Epithelial cell of esophagus (primary cell): ENCODE measurements at regions not wholly inside any gene's neighbourhood (a gene's known extent, or its start where the extent isn't known, plus 50 kb on each side); places are given as distances from the start of the nearest gene placed in this dataset.

Experiments
- DNase-seq: peaks from one replicate; pipeline ENCODE4 v3.0.0; 2010; ENCODE audit warnings: low read depth
- H3K4me3 ChIP-seq: 2 replicates; pipeline ENCODE4 v1.5.1; 2011; ENCODE audit warnings: mild to moderate bottlenecking, low read length, control low read depth
- TF ChIP-seq, protein P1 (sequence below): IDR thresholded peaks from 2 replicates; pipeline ENCODE4 v1.5.1; 2011; ENCODE audit warnings: low read depth, mild to moderate bottlenecking, low read length, control low read depth, inconsistent platforms; ENCODE audit not compliant: insufficient read depth; ENCODE audit errors: missing control alignments

DNA sequence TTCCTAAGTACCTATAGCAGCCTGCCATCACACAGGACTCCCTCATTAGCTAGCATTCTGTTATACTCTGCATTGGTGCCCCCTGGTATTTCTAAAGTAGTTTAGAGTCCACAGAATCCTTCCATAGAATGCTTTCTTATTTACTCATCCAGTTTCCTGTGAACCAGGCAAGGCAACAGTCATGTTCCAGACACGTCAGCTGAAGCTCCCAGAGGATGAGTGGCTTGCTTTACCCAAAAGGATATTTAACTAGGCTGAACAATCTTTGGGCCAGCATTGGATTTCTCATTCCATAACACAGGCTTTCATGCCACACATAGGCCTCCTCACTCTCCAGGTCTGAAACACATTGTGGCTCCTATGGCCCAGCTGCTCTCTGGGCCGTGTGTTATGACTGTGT lies 203.8 kb upstream of the MAP3K7 start:
- TF ChIP-seq, protein P1, sequence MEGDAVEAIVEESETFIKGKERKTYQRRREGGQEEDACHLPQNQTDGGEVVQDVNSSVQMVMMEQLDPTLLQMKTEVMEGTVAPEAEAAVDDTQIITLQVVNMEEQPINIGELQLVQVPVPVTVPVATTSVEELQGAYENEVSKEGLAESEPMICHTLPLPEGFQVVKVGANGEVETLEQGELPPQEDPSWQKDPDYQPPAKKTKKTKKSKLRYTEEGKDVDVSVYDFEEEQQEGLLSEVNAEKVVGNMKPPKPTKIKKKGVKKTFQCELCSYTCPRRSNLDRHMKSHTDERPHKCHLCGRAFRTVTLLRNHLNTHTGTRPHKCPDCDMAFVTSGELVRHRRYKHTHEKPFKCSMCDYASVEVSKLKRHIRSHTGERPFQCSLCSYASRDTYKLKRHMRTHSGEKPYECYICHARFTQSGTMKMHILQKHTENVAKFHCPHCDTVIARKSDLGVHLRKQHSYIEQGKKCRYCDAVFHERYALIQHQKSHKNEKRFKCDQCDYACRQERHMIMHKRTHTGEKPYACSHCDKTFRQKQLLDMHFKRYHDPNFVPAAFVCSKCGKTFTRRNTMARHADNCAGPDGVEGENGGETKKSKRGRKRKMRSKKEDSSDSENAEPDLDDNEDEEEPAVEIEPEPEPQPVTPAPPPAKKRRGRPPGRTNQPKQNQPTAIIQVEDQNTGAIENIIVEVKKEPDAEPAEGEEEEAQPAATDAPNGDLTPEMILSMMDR: no peak
- peak; percentile 83 for DNase-seq
- no peak overlapping the region for H3K4me3 ChIP-seq

DNA sequence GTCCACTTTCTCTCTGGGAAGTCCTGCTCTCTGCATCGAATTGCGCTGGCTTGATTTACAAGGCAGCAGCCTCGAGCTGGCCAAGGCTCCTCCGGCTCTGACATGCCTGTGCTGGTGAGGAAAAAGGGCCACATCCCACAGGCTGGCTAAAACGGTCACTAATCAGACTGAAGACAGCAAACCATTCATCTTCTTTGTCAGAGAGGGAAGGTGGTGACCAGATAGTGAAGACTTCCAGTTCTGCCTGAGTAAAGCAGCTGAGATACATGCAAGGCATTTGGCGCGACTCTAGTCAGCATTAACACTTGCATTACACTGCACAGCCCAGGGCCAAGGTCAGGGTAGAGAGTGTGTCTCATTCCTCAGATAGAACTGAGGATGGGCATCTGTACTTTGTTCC lies 203.2 kb upstream of the MAP3K7 start:
- peak; percentile 39 for DNase-seq
- TF ChIP-seq, protein P1: no peak
- H3K4me3 ChIP-seq: no peak overlapping the region

DNA sequence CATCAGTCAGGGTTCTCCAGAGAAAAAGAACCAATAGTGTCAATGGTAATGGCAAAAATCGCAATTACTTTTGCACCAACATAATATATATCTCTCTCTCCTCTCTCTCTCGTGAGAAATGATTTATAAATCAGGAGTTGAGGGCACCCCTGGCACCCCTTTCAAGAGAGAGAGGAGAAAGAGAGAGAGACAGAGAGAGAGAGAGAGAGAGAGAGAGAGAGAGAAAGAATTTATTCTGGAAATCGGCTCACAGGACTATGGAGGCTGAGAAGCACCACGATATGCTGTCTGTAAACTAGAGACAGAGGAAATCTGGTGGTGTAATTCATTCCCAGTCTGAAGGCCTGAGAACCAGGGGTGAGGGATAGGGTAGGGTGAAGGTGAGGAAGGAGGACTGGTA lies 201.9 kb upstream of the MAP3K7 start:
- TF ChIP-seq, protein P1: no peak
- no peak for DNase-seq
- H3K4me3 ChIP-seq: no peak overlapping the region

DNA sequence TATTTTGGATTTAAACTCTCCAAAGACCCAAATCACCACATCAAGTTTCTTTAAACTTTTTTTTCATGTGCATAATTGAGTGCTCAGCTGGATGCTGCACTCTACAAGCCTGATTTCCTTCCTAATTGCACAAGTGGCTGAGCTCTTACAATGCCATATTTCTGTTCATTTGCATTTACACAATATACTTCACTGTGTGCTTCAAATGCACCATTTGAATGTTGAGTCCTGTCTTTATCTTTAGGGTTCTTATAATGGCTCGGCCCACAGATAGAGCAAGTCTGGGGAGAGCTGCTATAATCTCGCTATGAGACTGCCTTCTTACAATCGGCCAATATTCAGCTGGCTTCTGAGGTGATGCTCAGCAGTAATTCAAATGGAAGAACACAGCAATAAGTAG lies 200.6 kb upstream of the MAP3K7 start:
- H3K4me3 ChIP-seq: no peak overlapping the region
- DNase-seq: no peak
- TF ChIP-seq, protein P1: no peak

DNA sequence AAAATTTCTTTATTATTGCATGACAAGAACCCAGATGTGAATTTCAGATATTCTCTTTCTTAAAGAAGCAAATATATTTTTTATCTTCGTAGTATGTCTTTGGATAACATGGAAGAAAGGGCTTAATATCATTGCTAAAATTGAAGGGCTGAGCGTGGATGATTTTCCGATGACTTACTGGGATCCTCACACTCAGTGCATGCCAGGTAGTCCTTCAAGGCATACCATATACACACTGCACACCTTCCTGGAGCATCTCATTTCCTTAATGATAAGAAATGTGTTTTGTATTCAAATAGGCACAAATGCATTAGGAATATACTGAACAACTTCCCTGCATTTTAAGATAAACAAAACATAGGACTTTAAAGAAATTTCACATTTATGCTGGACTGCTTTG lies 193.9 kb upstream of the MAP3K7 start:
- no peak overlapping the region for H3K4me3 ChIP-seq
- no peak for DNase-seq
- TF ChIP-seq, protein P1: no peak

DNA sequence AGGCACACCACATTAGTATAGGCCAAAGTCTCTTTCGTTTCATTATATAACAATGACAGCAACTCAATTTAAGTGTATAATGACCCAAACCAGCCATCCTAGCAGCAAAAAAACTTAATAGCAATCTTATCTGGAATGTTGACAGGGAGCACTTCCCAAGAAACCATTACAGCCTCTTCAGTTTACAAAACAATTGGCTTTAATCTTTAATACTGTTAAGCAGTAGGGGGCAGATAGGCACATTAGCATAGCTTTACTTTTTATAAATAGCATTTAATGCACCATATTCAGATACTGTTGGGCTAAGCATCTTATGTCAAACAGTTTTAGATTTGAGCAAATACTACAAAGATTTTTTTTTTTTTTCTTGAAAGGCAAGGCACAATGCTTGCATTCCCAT lies 193.3 kb upstream of the MAP3K7 start:
- DNase-seq: no peak
- TF ChIP-seq, protein P1: no peak

DNA sequence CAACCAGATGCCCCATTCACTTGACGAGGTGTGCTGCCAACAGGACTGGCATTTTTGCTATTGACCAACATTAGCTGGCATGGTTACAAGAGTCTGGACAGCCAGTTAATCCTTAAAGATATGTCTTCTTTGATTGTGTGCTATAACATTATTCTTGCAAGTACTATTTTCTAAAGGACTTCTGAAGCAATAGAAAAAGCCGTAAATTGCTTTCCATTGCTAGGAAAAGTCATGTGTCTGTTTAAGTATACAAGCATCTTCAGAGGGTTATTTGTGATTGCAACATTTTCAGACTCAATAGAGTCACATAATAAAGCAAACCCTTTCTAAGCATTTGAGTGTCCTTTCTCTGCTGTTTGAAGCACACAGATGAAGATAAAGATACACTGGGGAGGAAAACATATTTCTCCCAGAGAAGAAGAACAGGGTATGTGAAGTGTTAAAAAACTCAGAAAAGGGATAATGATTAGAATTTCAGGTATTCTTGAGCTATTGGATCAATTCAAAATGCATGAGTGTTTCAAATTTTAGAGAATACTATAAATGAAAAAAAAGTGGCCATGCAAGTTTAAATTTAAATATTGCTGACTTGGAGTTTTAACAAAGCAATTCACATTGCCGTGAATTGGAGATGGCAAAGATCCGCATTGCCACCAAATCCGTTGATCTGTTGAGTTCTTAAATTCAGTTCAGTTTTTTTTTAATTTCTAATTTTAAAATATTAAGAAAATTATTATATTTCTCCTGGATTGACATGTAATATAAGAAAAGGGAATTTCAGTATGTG lies 191.7 kb upstream of the MAP3K7 start:
- no peak overlapping the region for H3K4me3 ChIP-seq
- TF ChIP-seq, protein P1: no peak
- DNase-seq: no peak

More for the DNA sequence above, 193.3 kb upstream of the MAP3K7 start:
- no peak overlapping the region for H3K4me3 ChIP-seq
